Esophagus squamous epithelium (tissue), 4 donors: ENCODE measurements at regions not wholly inside any gene's neighbourhood (a gene's known extent, or its start where the extent isn't known, plus 50 kb on each side); places are given as distances from the start of the nearest gene placed in this dataset.

ENCODE experiments used
- POLR2A ChIP-seq, 4 donors: fragments of 450-650 bp; IDR thresholded peaks; one replicate each; pipeline ENCODE4 v1.6.1; 2017; ENCODE audit warnings: antibody characterized with exemption in 4 of 4, mild to moderate bottlenecking in 4 of 4, moderate library complexity in 3 of 4
- TF ChIP-seq, protein P1 (sequence below), 6 experiments: fragments of 450-650 bp in 4 of 6; fragments of 200-600 bp in 2 of 6; sonication (generic) in 2 of 6; IDR thresholded peaks; one replicate each; pipeline ENCODE4 v1.5.1; 2016 to 2019; ENCODE audit warnings: antibody characterized with exemption in 6 of 6, mild to moderate bottlenecking in 4 of 6, moderate library complexity in 4 of 6

GRCh38 chr1:101455166-101455565 lies 218.3 kb downstream of the S1PR1 start:
- TF ChIP-seq, protein P1, sequence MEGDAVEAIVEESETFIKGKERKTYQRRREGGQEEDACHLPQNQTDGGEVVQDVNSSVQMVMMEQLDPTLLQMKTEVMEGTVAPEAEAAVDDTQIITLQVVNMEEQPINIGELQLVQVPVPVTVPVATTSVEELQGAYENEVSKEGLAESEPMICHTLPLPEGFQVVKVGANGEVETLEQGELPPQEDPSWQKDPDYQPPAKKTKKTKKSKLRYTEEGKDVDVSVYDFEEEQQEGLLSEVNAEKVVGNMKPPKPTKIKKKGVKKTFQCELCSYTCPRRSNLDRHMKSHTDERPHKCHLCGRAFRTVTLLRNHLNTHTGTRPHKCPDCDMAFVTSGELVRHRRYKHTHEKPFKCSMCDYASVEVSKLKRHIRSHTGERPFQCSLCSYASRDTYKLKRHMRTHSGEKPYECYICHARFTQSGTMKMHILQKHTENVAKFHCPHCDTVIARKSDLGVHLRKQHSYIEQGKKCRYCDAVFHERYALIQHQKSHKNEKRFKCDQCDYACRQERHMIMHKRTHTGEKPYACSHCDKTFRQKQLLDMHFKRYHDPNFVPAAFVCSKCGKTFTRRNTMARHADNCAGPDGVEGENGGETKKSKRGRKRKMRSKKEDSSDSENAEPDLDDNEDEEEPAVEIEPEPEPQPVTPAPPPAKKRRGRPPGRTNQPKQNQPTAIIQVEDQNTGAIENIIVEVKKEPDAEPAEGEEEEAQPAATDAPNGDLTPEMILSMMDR (IDR thresholded peaks at IDR 0.05) = no peak
- TF ChIP-seq POLR2A (IDR thresholded peaks at IDR 0.05) = no peak
